ENCODE measurements at regions not wholly inside any gene's neighbourhood (a gene's known extent, or its start where the extent isn't known, plus 50 kb on each side); places are given as distances from the start of the nearest gene placed in this dataset.

- TF ChIP-seq, protein P1, sequence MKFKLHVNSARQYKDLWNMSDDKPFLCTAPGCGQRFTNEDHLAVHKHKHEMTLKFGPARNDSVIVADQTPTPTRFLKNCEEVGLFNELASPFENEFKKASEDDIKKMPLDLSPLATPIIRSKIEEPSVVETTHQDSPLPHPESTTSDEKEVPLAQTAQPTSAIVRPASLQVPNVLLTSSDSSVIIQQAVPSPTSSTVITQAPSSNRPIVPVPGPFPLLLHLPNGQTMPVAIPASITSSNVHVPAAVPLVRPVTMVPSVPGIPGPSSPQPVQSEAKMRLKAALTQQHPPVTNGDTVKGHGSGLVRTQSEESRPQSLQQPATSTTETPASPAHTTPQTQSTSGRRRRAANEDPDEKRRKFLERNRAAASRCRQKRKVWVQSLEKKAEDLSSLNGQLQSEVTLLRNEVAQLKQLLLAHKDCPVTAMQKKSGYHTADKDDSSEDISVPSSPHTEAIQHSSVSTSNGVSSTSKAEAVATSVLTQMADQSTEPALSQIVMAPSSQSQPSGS (IDR thresholded peaks at IDR 0.05; ENCODE audit: low read length): no peak
- TF ChIP-seq TAF1 (IDR thresholded peaks at IDR 0.05; ENCODE audit: low read depth, low read length) (no peak), MAFK (IDR thresholded peaks at IDR 0.05; ENCODE audit: low read depth, low read length) (no peak), CHD2 (IDR thresholded peaks at IDR 0.05; ENCODE audit: low read length) (no peak), BACH1 (IDR thresholded peaks at IDR 0.05; ENCODE audit: low read length) (no peak), TEAD4 (IDR thresholded peaks at IDR 0.05; ENCODE audit: low read depth, low read length) (no peak)
Measured at GRCh38 chr7:124295289-124295688, 262.4 kb upstream of the TMEM229A start (continued).
